Hepatocyte (in vitro differentiated cells): ENCODE measurements at regions not wholly inside any gene's neighbourhood (a gene's known extent, or its start where the extent isn't known, plus 50 kb on each side); places are given as distances from the start of the nearest gene placed in this dataset.

ENCODE experiments used
- DNase-seq: peaks from one replicate; pipeline ENCODE4 v3.0.0-alpha.2; 2016; ENCODE audit warnings: low spot score
- H2AFZ ChIP-seq: fragments of 200-600 bp; sonication (generic); 2 replicates; pipeline ENCODE4 v1.6.0; 2016; ENCODE audit warnings: antibody characterized with exemption, mild to moderate bottlenecking
- H3K27ac ChIP-seq: fragments of 200-600 bp; sonication (generic); 2 replicates; pipeline ENCODE4 v1.5.1; 2016; ENCODE audit warnings: mild to moderate bottlenecking
- H3K27me3 ChIP-seq: fragments of 200-600 bp; sonication (generic); 2 replicates; pipeline ENCODE4 v1.6.1; 2016
- H3K36me3 ChIP-seq: fragments of 200-600 bp; sonication (generic); replicated peaks from 2 replicates; pipeline ENCODE4 v1.5.1; 2016; ENCODE audit warnings: low read depth; ENCODE audit not compliant: insufficient read depth
- H3K4me1 ChIP-seq: fragments of 200-600 bp; sonication (generic); 2 replicates; pipeline ENCODE4 v1.5.1; 2016; ENCODE audit warnings: mild to moderate bottlenecking, moderate library complexity; ENCODE audit not compliant: insufficient read depth
- H3K4me2 ChIP-seq: fragments of 200-600 bp; sonication (generic); 2 replicates; pipeline ENCODE4 v1.6.0; 2016
- H3K4me3 ChIP-seq: fragments of 200-600 bp; sonication (generic); 2 replicates; pipeline ENCODE4 v1.5.1; 2016; ENCODE audit warnings: mild to moderate bottlenecking
- H3K79me2 ChIP-seq: fragments of 200-600 bp; sonication (generic); 2 replicates; pipeline ENCODE4 v1.6.0; 2017; ENCODE audit warnings: mild to moderate bottlenecking
- H3K9me2 ChIP-seq: fragments of 200-600 bp; sonication (generic); replicated peaks from 2 replicates; pipeline ENCODE4 v1.6.0; 2017; ENCODE audit warnings: mild to moderate bottlenecking; ENCODE audit not compliant: insufficient read depth
- H3K9me3 ChIP-seq: fragments of 200-600 bp; sonication (generic); 2 replicates; pipeline ENCODE4 v1.5.1; 2016; ENCODE audit warnings: low read depth, mild to moderate bottlenecking
- H4K20me1 ChIP-seq: fragments of 200-600 bp; sonication (generic); 2 replicates; pipeline ENCODE4 v1.6.0; 2016; ENCODE audit warnings: mild to moderate bottlenecking; ENCODE audit not compliant: insufficient read depth, poor library complexity, severe bottlenecking
- EZH2 ChIP-seq: fragments of 200-600 bp; sonication (generic); IDR thresholded peaks from 2 replicates; pipeline ENCODE4 v1.6.1; 2016; ENCODE audit warnings: antibody characterized with exemption, mild to moderate bottlenecking, borderline replicate concordance
- EZH2phosphoT487 ChIP-seq: fragments of 200-600 bp; sonication (generic); IDR thresholded peaks from one replicate; pipeline ENCODE4 v1.6.1; 2018; ENCODE audit warnings: antibody characterized with exemption, mild to moderate bottlenecking, low read depth, moderate library complexity; ENCODE audit not compliant: unreplicated experiment, severe bottlenecking
- WGBS: methylation state at CpG from one replicate; pipeline ENCODE4 v1.1.6; 2016; ENCODE audit warnings: low lambda C conversion rate; ENCODE audit errors: missing lambda C conversion rate; 5-methylcytosine and 5-hydroxymethylcytosine counted together
- TF ChIP-seq, protein P1 (sequence below): fragments of 200-600 bp; sonication (generic); IDR thresholded peaks from 2 replicates; pipeline ENCODE4 v1.5.1; 2016; ENCODE audit warnings: antibody characterized with exemption, mild to moderate bottlenecking; ENCODE audit not compliant: poor library complexity

- Histone ChIP-seq H3K79me2 (no peaks in the 10 kb centered on the region), H3K4me3 (no peak overlapping the region), H4K20me1 (no peaks in the 10 kb centered on the region), H3K27me3 (no peaks in the 10 kb centered on the region), H3K9me2 (no peaks in the 10 kb centered on the region), H3K4me2 (no peak overlapping the region), H3K27ac (no peak overlapping the region), H3K36me3 (no peaks in the 10 kb centered on the region), H3K4me1 (peaks cover 4% of the 10 kb centered on the region), H2AFZ (no peak overlapping the region), H3K9me3 (no peaks in the 10 kb centered on the region)
- 91% methylated on average over 7 of the region's 7 CpGs for WGBS
- DNase-seq = no peak
- TF ChIP-seq, protein P1, sequence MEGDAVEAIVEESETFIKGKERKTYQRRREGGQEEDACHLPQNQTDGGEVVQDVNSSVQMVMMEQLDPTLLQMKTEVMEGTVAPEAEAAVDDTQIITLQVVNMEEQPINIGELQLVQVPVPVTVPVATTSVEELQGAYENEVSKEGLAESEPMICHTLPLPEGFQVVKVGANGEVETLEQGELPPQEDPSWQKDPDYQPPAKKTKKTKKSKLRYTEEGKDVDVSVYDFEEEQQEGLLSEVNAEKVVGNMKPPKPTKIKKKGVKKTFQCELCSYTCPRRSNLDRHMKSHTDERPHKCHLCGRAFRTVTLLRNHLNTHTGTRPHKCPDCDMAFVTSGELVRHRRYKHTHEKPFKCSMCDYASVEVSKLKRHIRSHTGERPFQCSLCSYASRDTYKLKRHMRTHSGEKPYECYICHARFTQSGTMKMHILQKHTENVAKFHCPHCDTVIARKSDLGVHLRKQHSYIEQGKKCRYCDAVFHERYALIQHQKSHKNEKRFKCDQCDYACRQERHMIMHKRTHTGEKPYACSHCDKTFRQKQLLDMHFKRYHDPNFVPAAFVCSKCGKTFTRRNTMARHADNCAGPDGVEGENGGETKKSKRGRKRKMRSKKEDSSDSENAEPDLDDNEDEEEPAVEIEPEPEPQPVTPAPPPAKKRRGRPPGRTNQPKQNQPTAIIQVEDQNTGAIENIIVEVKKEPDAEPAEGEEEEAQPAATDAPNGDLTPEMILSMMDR = no peak
- no peak for TF ChIP-seq EZH2
- no peak for TF ChIP-seq EZH2phosphoT487
These were observed 123.7 kb upstream of the NCK2 start for GRCh38 chr2:105621038-105621437.

GRCh38 chr2:105618351-105618659, 126.4 kb upstream of the NCK2 start:
- no peak overlapping the region for H3K4me3 ChIP-seq
- no peak overlapping the region for H3K27ac ChIP-seq
- no peaks in the 10 kb centered on the region for H3K36me3 ChIP-seq
- no peaks in the 10 kb centered on the region for H3K9me3 ChIP-seq
- H3K79me2 ChIP-seq = no peaks in the 10 kb centered on the region
- H3K9me2 ChIP-seq = no peaks in the 10 kb centered on the region
- H3K27me3 ChIP-seq = no peaks in the 10 kb centered on the region
- DNase-seq = no peak
- WGBS = 88% methylated on average over 4 of the region's 4 CpGs
- H2AFZ ChIP-seq = no peak overlapping the region
- no peaks in the 10 kb centered on the region for H3K4me1 ChIP-seq
- TF ChIP-seq, protein P1 = no peak
- TF ChIP-seq EZH2phosphoT487 (no peak), EZH2 (no peak)
- no peaks in the 10 kb centered on the region for H4K20me1 ChIP-seq
- no peak overlapping the region for H3K4me2 ChIP-seq

DNA sequence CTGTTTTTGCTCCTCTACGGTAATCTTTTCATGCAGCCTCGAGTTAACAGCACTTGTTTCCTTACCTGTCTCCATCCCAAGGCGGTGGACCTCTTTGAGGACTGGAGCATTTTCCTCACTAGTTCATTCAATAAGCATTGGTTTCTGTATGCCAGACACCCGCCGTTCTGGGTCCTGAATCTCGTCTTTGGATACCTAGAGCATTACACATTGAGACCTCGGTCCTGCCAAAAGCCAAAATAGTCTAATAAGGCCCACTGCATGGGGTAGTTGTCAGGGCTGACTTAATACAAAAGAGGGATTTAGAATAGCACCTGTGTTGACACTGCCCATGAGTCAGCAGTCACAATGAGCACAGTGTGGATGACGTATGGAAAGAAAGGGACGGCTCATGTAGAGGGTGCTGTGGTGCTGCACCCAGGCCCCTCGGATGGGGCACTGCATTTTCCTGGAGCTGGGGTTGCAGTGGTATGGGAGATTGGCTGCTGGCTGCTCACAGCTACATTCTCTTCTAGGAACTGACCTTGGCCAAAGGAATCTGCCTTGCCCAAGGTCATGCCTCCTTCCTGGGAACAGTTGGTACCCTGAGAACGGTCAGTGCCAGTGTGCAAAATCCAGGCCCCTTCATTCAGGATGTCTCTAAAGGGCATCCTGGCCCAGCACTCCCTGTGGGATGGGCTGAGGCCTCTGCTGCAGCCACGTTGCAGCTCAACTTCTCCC, 126.9 kb upstream of the NCK2 start:
- peak; percentile 68 for DNase-seq
- WGBS = 73% methylated on average over 12 of the region's 12 CpGs
- no peaks in the 10 kb centered on the region for H4K20me1 ChIP-seq
- TF ChIP-seq EZH2 (no peak), EZH2phosphoT487 (no peak)
- TF ChIP-seq, protein P1 = no peak
- no peaks in the 10 kb centered on the region for H3K9me2 ChIP-seq
- H3K27me3 ChIP-seq = no peaks in the 10 kb centered on the region
- no peak overlapping the region for H3K4me2 ChIP-seq
- no peaks in the 10 kb centered on the region for H3K4me1 ChIP-seq
- H3K4me3 ChIP-seq = no peak overlapping the region
- no peak overlapping the region for H2AFZ ChIP-seq
- no peaks in the 10 kb centered on the region for H3K9me3 ChIP-seq
- no peaks in the 10 kb centered on the region for H3K36me3 ChIP-seq
- H3K27ac ChIP-seq = peak overlapping the region; percentile 59
- no peaks in the 10 kb centered on the region for H3K79me2 ChIP-seq

GRCh38 chr2:105615305-105615704, 129.4 kb upstream of the NCK2 start:
- Histone ChIP-seq H3K79me2 (no peaks in the 10 kb centered on the region), H3K4me3 (no peak overlapping the region), H4K20me1 (no peaks in the 10 kb centered on the region), H3K36me3 (no peaks in the 10 kb centered on the region), H3K9me2 (no peaks in the 10 kb centered on the region), H3K27ac (no peak overlapping the region), H3K27me3 (no peaks in the 10 kb centered on the region), H3K9me3 (no peaks in the 10 kb centered on the region), H3K4me2 (peak overlapping the region; percentile 49), H3K4me1 (peaks cover 5% of the 10 kb centered on the region), H2AFZ (no peak overlapping the region)
- WGBS = 79% methylated on average over 8 of the region's 8 CpGs
- DNase-seq = no peak
- TF ChIP-seq EZH2phosphoT487 (no peak), EZH2 (no peak)
- TF ChIP-seq, protein P1 = no peak
